Limb (tissue), 2 donors: ENCODE measurements at regions not wholly inside any gene's neighbourhood (a gene's known extent, or its start where the extent isn't known, plus 50 kb on each side); places are given as distances from the start of the nearest gene placed in this dataset.
"Not testable (repeated sequence)": the region's sequence is repeated elsewhere in the genome, so short reads cannot be mapped to it uniquely, and the experiment has no call there.

Source experiments
- DNase-seq, 2 donors: peaks; one replicate each; pipeline ENCODE4 v3.0.0-alpha.2; 2016; ENCODE audit errors: extremely low spot score in 2 of 2

DNA sequence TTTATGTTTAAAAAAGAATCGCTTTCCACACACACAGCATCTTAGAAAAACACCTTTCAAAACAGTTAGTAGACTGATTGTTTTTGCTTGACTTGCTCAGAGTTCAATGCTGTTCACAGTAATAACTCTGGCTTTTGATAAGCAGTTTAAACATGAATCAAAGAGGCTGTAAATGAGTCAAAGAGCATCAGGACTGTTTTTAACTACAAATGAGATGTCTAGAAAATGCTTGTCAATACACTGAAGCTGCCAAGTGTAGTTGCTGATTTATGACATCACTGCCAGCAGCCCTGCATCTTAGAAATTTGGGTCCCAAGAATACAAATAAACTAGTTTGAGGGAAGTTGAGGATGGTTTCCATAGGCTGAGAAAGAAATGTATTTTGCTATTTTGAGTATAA, 2057.1 kb upstream of the PCDH20 start:
- DNase-seq = no peak

DNA sequence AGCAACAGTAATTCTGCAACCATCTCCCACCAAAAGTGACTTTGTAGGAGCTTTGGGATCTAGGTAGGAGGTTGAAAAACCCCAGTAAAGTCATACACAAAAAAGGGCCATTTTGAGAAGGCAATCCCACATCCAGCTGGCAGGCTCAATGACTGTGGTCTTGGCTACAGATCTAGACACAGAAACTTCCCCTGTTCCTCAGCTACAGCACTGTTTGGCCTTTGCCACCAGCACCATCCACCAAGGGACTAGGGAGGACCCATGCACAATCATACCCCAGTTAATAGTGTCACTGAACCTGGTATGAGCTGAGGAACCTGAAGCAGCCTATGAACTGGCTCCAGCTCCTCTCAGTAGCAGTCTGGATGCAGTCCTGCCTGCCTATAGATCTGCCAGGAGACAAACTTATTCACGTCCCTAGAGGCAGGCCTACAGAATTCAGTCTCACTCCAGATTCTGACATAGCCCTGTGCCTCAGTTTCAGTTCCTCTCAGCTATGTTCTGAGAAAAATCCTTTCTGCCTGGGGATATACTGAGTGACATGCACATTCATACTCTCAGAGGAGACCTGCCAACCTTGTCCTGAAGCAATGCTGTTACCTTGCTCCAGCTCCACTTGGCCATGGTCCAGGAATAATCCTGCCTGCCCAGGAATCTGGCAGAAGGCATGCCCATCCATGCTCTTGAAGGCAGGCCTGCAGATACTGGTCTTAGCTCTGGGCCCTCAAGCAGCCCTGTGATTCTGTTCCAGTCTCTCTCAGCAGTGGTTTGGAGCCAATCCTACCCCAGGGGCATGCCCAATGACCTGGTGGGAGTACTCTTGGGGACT, 2048.3 kb upstream of the PCDH20 start:
- DNase-seq = no peak

DNA sequence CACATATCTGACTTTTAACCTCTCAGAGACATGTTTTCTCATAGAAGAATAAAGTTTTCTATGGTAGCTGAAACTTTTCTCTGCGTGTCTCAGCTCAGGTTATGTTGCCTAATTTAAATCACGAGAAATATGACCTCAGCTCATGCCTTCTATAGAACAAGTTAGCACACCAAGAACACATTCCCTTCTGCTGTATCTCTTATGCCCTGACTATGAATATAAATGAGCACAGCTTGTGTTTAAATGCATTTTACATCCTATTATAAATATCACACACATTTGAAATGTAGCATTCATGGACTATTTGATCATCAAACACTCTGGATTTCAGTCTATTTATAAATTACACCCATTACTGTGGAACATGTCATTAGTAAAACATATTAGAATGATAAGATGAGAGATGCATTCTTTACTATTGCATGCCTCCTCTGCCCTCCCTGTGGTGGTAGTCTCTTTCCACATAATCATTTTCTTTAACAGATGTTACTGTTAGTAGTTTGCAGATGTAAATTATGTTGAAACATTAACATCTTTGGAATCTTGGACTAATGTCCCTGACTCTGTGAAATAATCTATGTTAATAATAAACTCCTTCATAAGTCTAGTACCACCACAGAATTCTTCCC, 2044.9 kb upstream of the PCDH20 start:
- DNase-seq = no peak

GRCh38 chr13:63457186-63457585, 2041.5 kb upstream of the PCDH20 start:
- DNase-seq = no peak

- DNase-seq = no peak
Observed at GRCh38 chr13:63455938-63456337, 2040.3 kb upstream of the PCDH20 start.

DNA sequence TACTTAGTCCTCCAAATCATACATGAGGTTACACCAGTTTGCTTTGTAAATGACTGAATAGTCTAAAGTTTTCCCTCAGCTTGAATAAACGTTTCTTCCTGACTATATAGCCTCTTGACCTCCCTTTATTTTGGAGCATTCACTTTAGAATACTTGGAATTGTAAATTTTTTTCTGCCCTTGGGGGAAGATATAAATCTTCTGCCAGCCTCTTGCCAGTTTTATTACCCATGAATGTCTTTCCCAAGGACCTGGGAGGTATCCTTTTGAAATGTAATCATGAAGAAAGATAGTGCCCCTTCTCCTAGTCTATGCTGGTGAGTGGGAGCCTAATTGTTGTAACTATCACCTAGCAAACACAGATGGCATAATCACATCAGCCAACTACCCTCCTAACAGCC, 2033.9 kb upstream of the PCDH20 start:
- DNase-seq = no peak

GRCh38 chr13:63448692-63449091, 2033.0 kb upstream of the PCDH20 start:
- DNase-seq = no peak

DNA sequence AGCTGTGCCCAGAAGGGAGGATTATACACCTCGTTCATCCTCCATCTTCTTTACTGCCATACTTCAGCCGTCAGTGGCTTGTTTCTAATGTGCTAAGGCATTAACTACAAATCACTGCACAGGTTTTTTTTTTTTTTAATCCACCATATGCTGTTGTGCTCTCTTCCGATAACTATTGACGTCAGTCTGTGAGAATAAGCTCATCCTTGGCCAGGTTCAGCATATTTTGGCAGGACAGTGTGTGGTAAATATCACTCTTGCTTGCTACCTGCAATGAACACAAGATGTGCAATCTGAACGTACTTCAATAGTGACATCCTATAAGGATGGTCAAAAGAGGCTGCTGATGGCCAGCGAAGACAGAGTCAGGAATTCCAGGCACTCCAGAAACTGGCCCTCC, 2030.7 kb upstream of the PCDH20 start:
- no peak for DNase-seq

GRCh38 chr13:63444225-63444624, 2028.6 kb upstream of the PCDH20 start:
- DNase-seq = not testable (repeated sequence)

GRCh38 chr13:63438951-63439350, 2023.3 kb upstream of the PCDH20 start:
- no peak for DNase-seq

- no peak for DNase-seq
Observed at GRCh38 chr13:63436325-63436668, 2020.6 kb upstream of the PCDH20 start.

DNA sequence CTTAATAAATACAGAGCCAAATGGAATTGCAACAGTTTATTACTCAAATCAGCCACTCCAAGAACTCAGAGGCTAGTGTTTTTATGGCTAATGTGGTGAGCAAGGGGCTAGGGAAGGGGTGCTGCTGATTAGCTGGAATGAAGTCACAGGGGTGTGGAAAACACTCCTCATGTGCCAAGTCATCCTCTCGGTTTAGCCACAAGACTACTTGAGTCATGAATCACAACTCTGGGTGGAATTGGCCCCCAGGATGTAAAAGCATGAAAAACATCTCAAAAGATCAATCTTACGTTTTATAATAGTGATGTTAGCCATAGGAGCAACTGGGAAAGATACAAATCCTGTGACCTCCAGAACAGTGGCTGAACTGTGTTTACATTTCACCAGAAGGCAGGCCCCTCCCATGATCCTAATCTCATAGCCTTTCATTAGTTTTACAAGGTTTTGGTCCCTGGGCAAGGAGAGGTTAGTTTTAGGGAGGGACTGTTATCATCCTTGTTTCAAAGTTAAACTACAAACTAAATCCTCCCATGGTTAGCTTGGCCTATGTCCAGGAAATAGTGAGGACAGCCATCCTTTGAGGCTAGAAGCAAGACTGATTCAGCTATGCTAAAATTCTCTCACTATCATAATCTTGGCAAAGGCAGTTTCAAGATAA, 2020.1 kb upstream of the PCDH20 start:
- no peak for DNase-seq

- no peak for DNase-seq
Observed at GRCh38 chr13:63433546-63434150, 2018.0 kb upstream of the PCDH20 start.

- DNase-seq = no peak
Observed at GRCh38 chr13:63427170-63427569, 2011.5 kb upstream of the PCDH20 start.

DNA sequence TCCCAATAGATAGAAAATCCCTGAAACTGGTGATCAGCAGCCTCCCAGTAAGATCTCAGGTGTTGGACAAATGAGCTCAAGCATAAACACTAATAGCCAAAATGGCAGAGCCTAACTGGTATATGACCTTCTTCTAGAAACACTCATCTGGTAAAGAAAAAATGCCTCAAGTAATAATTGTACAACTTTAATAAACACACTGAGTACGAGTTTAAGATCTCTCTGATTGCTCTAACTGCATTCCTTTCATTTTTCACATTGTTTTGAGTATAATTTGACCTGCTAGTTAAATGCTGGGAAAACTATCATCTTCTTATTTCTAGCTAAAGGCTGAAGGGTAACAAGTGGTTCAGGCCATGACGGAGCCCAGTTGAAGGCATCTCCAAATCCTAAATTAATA, 2009.5 kb upstream of the PCDH20 start:
- no peak for DNase-seq

DNA sequence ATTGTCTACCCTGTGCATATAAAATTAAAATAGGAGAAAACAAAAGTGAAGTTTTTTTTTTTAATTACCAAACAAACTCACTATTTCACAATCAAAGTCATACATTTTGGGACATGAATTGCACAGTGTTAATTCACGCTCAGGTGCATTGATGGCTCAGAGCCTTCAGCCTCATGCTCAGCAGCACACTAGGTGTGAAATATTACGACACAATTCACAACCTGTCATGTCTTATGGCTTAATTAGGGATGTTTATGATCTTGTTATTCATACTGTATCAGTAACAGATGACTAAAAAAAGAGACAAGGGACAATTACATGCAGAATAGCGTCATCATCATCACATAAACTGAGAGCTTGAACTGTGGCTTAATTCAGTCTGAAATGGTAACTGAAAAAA, 2005.5 kb upstream of the PCDH20 start:
- no peak for DNase-seq

DNA sequence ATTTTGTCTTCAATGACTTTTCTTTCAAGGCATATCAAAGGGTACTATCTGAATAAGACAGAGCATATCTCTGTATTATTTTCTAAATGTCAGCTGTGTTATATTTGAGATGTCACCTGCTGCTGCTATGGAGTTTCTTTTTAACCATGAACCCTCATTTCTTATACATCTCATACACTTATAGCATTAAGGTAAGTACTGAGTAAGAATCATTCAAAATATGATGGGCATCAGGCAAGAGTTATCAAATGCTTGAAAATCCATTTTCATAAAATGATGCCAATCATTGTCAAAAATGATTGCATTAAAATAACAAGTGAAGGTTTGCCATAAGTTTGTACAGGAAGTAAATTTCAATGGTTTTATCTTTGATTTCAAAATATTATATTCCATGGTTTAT, 2005.0 kb upstream of the PCDH20 start:
- no peak for DNase-seq

DNA sequence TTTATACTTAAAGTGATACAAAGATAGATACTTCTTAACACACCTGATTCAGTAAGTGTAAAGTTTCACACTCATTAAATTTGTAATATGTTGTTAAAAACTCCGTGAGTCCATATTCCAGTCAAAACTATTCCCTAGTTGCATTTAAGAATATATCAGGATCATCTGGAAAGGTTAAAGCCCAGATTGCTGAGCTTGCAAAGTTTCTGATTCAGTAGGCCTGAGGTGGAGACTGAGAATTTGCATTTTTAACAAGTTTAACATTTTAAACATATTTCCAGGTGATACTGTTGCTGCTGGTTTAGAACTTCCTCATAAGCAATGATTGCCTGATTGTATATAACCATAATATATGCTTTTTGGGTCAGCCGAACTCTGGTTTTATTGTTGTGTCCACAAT, 1998.6 kb upstream of the PCDH20 start:
- no peak for DNase-seq

DNA sequence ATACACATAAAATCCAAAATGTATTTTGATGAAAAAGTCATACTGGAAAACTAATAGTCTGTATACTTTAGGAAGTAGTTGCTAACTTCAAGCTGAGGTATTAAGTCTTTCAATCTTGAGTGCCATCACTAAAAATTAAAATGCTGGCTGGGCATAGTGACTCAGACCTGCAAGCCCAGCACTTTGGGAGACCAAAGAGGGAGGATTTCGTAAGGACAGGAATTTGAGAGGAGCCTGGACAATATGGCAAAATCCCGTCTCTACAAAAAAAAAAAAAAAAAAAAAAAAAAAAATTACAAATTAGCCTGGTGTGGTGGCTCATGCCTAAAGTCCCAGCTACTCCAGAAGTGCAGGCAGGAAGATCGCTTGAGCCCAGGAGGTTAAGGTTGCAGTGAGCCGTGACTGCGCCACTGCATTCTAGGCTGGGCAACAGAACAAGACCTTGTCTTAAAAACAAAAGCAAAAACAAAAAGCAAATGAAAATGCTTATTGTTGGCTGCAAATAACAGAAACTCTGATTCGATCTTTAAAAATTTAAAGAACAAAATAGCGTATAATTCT, 1994.2 kb upstream of the PCDH20 start:
- DNase-seq = no peak

- peak in 1 of 2 donors; percentile 61 for DNase-seq
Observed at GRCh38 chr13:63408331-63409189, 1992.9 kb upstream of the PCDH20 start.

DNA sequence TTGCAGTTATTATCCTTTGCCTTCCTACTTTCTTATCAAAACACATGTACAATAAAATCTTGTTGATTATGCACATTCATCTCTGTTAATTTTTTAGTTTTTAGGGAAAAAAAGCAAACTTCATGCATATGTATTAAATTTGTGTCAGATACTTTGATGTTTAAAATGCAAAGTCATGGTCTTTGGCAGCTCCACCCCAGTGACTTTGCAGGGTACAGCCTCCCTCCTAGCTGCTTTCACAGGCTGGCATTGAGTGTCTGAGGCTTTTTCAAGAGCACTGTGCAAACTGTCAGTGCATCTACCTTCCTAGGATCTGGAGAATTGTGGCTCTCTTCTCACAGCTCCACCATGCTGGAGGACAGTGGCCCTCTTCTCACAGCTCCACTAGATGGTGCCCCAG, 1988.1 kb upstream of the PCDH20 start:
- no peak for DNase-seq
